Neural cell (in vitro differentiated cells): ENCODE measurements at regions not wholly inside any gene's neighbourhood (a gene's known extent, or its start where the extent isn't known, plus 50 kb on each side); places are given as distances from the start of the nearest gene placed in this dataset.

Experiments used
- MXI1 ChIP-seq: fragments of 450-650 bp; conservative IDR thresholded peaks from 2 replicates; pipeline ENCODE4 v1.6.1; 2014; ENCODE audit warnings: antibody characterized with exemption, mild to moderate bottlenecking; ENCODE audit not compliant: poor library complexity, severe bottlenecking
- REST ChIP-seq: IDR thresholded peaks from 2 replicates; pipeline ENCODE4 v1.6.1; 2012; ENCODE audit warnings: borderline replicate concordance

DNA sequence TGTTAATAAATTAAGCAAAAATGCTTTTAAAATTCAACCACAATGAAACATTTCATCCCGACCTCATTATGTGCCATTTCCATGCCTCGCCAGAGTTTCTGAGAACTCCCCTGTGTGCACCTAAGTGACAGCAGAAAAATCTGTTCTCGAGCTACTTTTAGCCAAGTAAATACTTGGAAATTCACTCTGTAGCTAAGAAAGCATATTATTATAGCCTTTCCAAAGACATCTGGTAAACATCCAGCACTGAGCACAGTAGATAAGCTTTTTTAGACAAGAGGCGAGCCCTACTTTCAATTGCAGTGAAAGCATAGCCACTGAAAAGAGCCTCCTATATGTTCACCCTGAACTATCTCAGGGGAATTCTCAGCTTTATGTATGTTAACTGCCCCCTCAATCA, 242.8 kb upstream of the PSMD7 start:
- TF ChIP-seq MXI1: no peak
- no peak for TF ChIP-seq REST
